ENCODE measurements at regions not wholly inside any gene's neighbourhood (a gene's known extent, or its start where the extent isn't known, plus 50 kb on each side); places are given as distances from the start of the nearest gene placed in this dataset.
"Not testable (repeated sequence)": the region's sequence is repeated elsewhere in the genome, so short reads cannot be mapped to it uniquely, and the experiment has no call there.

- not testable (repeated sequence) for TF ChIP-seq SUZ12 (IDR thresholded peaks at IDR 0.05); L3MBTL2 (conservative IDR thresholded peaks at IDR 0.05); LEF1 (IDR thresholded peaks at IDR 0.05; ENCODE audit: borderline replicate concordance); FOXM1 (IDR thresholded peaks at IDR 0.05; ENCODE audit: borderline replicate concordance); HDGF (IDR thresholded peaks at IDR 0.05; ENCODE audit: borderline replicate concordance); SP1 (IDR thresholded peaks at IDR 0.05)
Measured at GRCh38 chr10:46650967-46651366, 72.0 kb downstream of the SYT15 start.
